HEK293 (cell line): ENCODE measurements at regions not wholly inside any gene's neighbourhood (a gene's known extent, or its start where the extent isn't known, plus 50 kb on each side); places are given as distances from the start of the nearest gene placed in this dataset.

Source experiments
- CTCF ChIA-PET: fragments of 350-600 bp; formaldehyde crosslinking; extraction: SDS; loops from one replicate; lab custom pipeline; 2021; ENCODE audit warnings: antibody characterized with exemption; lab: Yijun Ruan, JAX
- POLR2A ChIA-PET: fragments of 300-600 bp; formaldehyde crosslinking; extraction: SDS; loops from one replicate; lab custom pipeline; 2020; ENCODE audit warnings: antibody characterized with exemption, inconsistent platforms; lab: Yijun Ruan, JAX
- H3K27ac ChIP-seq: fragments of 200-500 bp; sonication (Bioruptor generic); 2 replicates; pipeline ENCODE4 v1.5.1; 2014; ENCODE audit warnings: low read depth, low read length, control low read depth, inconsistent platforms; ENCODE audit errors: extremely low read depth
- H3K36me3 ChIP-seq, 2 experiments: fragments of 200-500 bp in 1 of 2; sonication (Bioruptor generic) in 1 of 2; 1 replicate in 1 of 2; 2 replicates in 1 of 2; pipeline ENCODE4 v1.5.1; 2014 to 2017; ENCODE audit warnings: inconsistent platforms in 2 of 2, low read length in 2 of 2; ENCODE audit not compliant: control insufficient read depth in 2 of 2, insufficient read depth in 1 of 2
- H3K4me1 ChIP-seq: fragments of 200-500 bp; sonication (Bioruptor generic); 2 replicates; pipeline ENCODE4 v1.5.1; 2014; ENCODE audit warnings: mild to moderate bottlenecking, low read length, inconsistent platforms; ENCODE audit not compliant: control insufficient read depth, insufficient read depth
- H3K4me3 ChIP-seq: 2 replicates; pipeline ENCODE4 v1.5.1; 2011; ENCODE audit warnings: low read depth, mild to moderate bottlenecking, control low read depth, low read length, moderate library complexity
- H3K9me3 ChIP-seq: fragments of 200-500 bp; sonication (Bioruptor generic); 2 replicates; pipeline ENCODE4 v1.5.1; 2014; ENCODE audit warnings: low read depth, low read length, inconsistent platforms; ENCODE audit not compliant: control insufficient read depth, insufficient read depth
- EGR2 ChIP-seq: fragments of 450-650 bp; formaldehyde crosslinking; IDR thresholded peaks from 2 replicates; pipeline ENCODE4 v1.5.1; 2016; ENCODE audit warnings: low read depth, missing biosample characterization, missing genetic modification characterization
- GLI2 ChIP-seq: fragments of 450-650 bp; formaldehyde crosslinking; IDR thresholded peaks from 2 replicates; pipeline ENCODE4; 2017; ENCODE audit warnings: missing biosample characterization, missing genetic modification characterization, low read depth, borderline replicate concordance
- KLF9 ChIP-seq: fragments of 450-650 bp; formaldehyde crosslinking; IDR thresholded peaks from 2 replicates; pipeline ENCODE4 v1.5.1; 2016; ENCODE audit warnings: missing biosample characterization, missing genetic modification characterization, low read depth
- ZBTB7A ChIP-seq: fragments of 450-650 bp; formaldehyde crosslinking; IDR thresholded peaks from 2 replicates; pipeline ENCODE4 v1.5.1; 2016; ENCODE audit warnings: low read depth, missing biosample characterization, missing genetic modification characterization
- ZEB2 ChIP-seq: fragments of 450-650 bp; formaldehyde crosslinking; IDR thresholded peaks from 2 replicates; pipeline ENCODE4 v1.5.1; 2016; ENCODE audit warnings: missing biosample characterization, missing genetic modification characterization
- ZIC2 ChIP-seq: fragments of 450-650 bp; formaldehyde crosslinking; IDR thresholded peaks from 2 replicates; pipeline ENCODE4 v1.5.1; 2016; ENCODE audit warnings: missing biosample characterization, missing genetic modification characterization
- ZNF10 ChIP-seq: fragments of 450-650 bp; formaldehyde crosslinking; IDR thresholded peaks from 2 replicates; pipeline ENCODE4 v1.5.1; 2017; ENCODE audit warnings: missing biosample characterization, missing genetic modification characterization
- ZNF112 ChIP-seq: fragments of 450-650 bp; formaldehyde crosslinking; IDR thresholded peaks from 2 replicates; pipeline ENCODE4 v1.5.0; 2017; ENCODE audit warnings: missing biosample characterization, missing genetic modification characterization
- ZNF133 ChIP-seq: fragments of 450-650 bp; formaldehyde crosslinking; IDR thresholded peaks from 2 replicates; pipeline ENCODE4 v1.5.1; 2016; ENCODE audit warnings: missing biosample characterization, missing genetic modification characterization
- ZNF239 ChIP-seq: fragments of 450-650 bp; formaldehyde crosslinking; IDR thresholded peaks from 2 replicates; pipeline ENCODE4 v1.5.1; 2016; ENCODE audit warnings: missing biosample characterization, missing genetic modification characterization
- ZNF311 ChIP-seq: fragments of 450-650 bp; formaldehyde crosslinking; IDR thresholded peaks from 2 replicates; pipeline ENCODE4 v1.5.1; 2017; ENCODE audit warnings: missing biosample characterization, missing genetic modification characterization, borderline replicate concordance
- ZNF324 ChIP-seq: fragments of 450-650 bp; formaldehyde crosslinking; IDR thresholded peaks from 2 replicates; pipeline ENCODE4 v1.5.1; 2016; ENCODE audit warnings: missing biosample characterization, missing genetic modification characterization
- ZNF350 ChIP-seq: fragments of 450-650 bp; formaldehyde crosslinking; IDR thresholded peaks from 2 replicates; pipeline ENCODE4 v1.5.0; 2017; ENCODE audit warnings: missing biosample characterization, mild to moderate bottlenecking, missing genetic modification characterization
- ZNF416 ChIP-seq: fragments of 450-650 bp; formaldehyde crosslinking; IDR thresholded peaks from 2 replicates; pipeline ENCODE4 v1.5.1; 2016; ENCODE audit warnings: missing biosample characterization, missing genetic modification characterization
- ZNF488 ChIP-seq: fragments of 450-650 bp; formaldehyde crosslinking; IDR thresholded peaks from 2 replicates; pipeline ENCODE4 v1.5.1; 2016; ENCODE audit warnings: missing biosample characterization, missing genetic modification characterization
- ZNF549 ChIP-seq: fragments of 450-650 bp; IDR thresholded peaks from 2 replicates; pipeline ENCODE4 v1.5.1; 2018; ENCODE audit warnings: missing biosample characterization, missing genetic modification characterization, mild to moderate bottlenecking, inconsistent platforms, moderate library complexity
- ZNF610 ChIP-seq: fragments of 450-650 bp; formaldehyde crosslinking; IDR thresholded peaks from 2 replicates; pipeline ENCODE4 v1.5.1; 2016; ENCODE audit warnings: missing biosample characterization, missing genetic modification characterization, borderline replicate concordance
- ZNF621 ChIP-seq: fragments of 450-650 bp; formaldehyde crosslinking; IDR thresholded peaks from 2 replicates; pipeline ENCODE4 v1.5.1; 2017; ENCODE audit warnings: missing biosample characterization, missing genetic modification characterization
- ZNF623 ChIP-seq: fragments of 450-650 bp; formaldehyde crosslinking; IDR thresholded peaks from 2 replicates; pipeline ENCODE4 v1.5.1; 2016; ENCODE audit warnings: missing biosample characterization, missing genetic modification characterization
- ZNF670 ChIP-seq: fragments of 450-650 bp; formaldehyde crosslinking; IDR thresholded peaks from 2 replicates; pipeline ENCODE4 v1.5.1; 2016; ENCODE audit warnings: missing biosample characterization, missing genetic modification characterization, low read depth
- ZSCAN23 ChIP-seq: fragments of 450-650 bp; formaldehyde crosslinking; IDR thresholded peaks from 2 replicates; pipeline ENCODE4 v1.5.1; 2016; ENCODE audit warnings: missing biosample characterization, missing genetic modification characterization
- TF ChIP-seq, protein P1 (sequence below): fragments of 450-650 bp; formaldehyde crosslinking; optimal IDR thresholded peaks from 2 replicates; pipeline ENCODE3; 2016; ENCODE audit warnings: missing biosample characterization, mild to moderate bottlenecking, missing genetic modification characterization
- TF ChIP-seq, protein P2 (sequence below): fragments of 450-650 bp; formaldehyde crosslinking; IDR thresholded peaks from 2 replicates; pipeline ENCODE4 v1.5.1; 2016; ENCODE audit warnings: missing biosample characterization, missing genetic modification characterization
- TF ChIP-seq, protein P3 (sequence below): fragments of 450-650 bp; formaldehyde crosslinking; IDR thresholded peaks from 2 replicates; pipeline ENCODE4 v1.5.1; 2016; ENCODE audit warnings: missing biosample characterization, missing genetic modification characterization
- TF ChIP-seq, protein P4 (sequence below): fragments of 450-650 bp; formaldehyde crosslinking; IDR thresholded peaks from 2 replicates; pipeline ENCODE4 v1.5.1; 2016; ENCODE audit warnings: missing biosample characterization, missing genetic modification characterization

- H3K4me3 ChIP-seq = no peak overlapping the region
- no peaks in the 10 kb centered on the region for H3K4me1 ChIP-seq
- CTCF ChIA-PET = interaction anchor here (0.7 kb wide), 2 partner anchors 25 to 155 kb away, joined by 3 to 6 read pairs; no protein-coding TSS in a partner anchor
- H3K27ac ChIP-seq = no peak overlapping the region
- H3K9me3 ChIP-seq = no peaks in the 10 kb centered on the region
- H3K36me3 ChIP-seq = no peaks in the 10 kb centered on the region
- POLR2A ChIA-PET = no interaction called here
- TF ChIP-seq, protein P1, sequence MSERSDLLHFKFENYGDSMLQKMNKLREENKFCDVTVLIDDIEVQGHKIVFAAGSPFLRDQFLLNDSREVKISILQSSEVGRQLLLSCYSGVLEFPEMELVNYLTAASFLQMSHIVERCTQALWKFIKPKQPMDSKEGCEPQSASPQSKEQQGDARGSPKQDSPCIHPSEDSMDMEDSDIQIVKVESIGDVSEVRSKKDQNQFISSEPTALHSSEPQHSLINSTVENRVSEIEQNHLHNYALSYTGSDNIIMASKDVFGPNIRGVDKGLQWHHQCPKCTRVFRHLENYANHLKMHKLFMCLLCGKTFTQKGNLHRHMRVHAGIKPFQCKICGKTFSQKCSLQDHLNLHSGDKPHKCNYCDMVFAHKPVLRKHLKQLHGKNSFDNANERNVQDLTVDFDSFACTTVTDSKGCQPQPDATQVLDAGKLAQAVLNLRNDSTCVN (tag by site-specific recombination) = no peak
- TF ChIP-seq ZNF621 (tag by site-specific recombination) (no peak), ZNF239 (tag by site-specific recombination) (no peak), ZNF610 (tag by site-specific recombination) (no peak), ZNF670 (tag by site-specific recombination) (no peak)
- TF ChIP-seq, protein P2, sequence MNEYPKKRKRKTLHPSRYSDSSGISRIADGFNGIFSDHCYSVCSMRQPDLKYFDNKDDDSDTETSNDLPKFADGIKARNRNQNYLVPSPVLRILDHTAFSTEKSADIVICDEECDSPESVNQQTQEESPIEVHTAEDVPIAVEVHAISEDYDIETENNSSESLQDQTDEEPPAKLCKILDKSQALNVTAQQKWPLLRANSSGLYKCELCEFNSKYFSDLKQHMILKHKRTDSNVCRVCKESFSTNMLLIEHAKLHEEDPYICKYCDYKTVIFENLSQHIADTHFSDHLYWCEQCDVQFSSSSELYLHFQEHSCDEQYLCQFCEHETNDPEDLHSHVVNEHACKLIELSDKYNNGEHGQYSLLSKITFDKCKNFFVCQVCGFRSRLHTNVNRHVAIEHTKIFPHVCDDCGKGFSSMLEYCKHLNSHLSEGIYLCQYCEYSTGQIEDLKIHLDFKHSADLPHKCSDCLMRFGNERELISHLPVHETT = no peak
Measured at GRCh38 chr6:9095729-9096128, 660.4 kb upstream of the SLC35B3 start.

GRCh38 chr6:9095137-9095536 lies 659.8 kb upstream of the SLC35B3 start:
- H3K36me3 ChIP-seq = no peaks in the 10 kb centered on the region
- CTCF ChIA-PET = interaction anchor here (0.7 kb wide), 1 partner anchor 25 kb away, joined by 3 read pairs; no protein-coding TSS in a partner anchor

GRCh38 chr6:9089724-9090123 lies 654.4 kb upstream of the SLC35B3 start:
- CTCF ChIA-PET = no interaction called here
- H3K27ac ChIP-seq = no peak overlapping the region
- TF ChIP-seq KLF9 (tag by site-specific recombination) (no peak), ZNF416 (tag by site-specific recombination) (no peak), ZEB2 (tag by site-specific recombination) (no peak), ZSCAN23 (tag by site-specific recombination) (no peak), ZIC2 (tag by site-specific recombination) (no peak), EGR2 (tag by site-specific recombination) (no peak), ZNF133 (no peak), ZNF488 (tag by site-specific recombination) (no peak), ZBTB7A (tag by site-specific recombination) (no peak), ZNF623 (tag by site-specific recombination) (no peak), ZNF10 (tag by site-specific recombination) (no peak), ZNF350 (no peak)
- TF ChIP-seq, protein P3, sequence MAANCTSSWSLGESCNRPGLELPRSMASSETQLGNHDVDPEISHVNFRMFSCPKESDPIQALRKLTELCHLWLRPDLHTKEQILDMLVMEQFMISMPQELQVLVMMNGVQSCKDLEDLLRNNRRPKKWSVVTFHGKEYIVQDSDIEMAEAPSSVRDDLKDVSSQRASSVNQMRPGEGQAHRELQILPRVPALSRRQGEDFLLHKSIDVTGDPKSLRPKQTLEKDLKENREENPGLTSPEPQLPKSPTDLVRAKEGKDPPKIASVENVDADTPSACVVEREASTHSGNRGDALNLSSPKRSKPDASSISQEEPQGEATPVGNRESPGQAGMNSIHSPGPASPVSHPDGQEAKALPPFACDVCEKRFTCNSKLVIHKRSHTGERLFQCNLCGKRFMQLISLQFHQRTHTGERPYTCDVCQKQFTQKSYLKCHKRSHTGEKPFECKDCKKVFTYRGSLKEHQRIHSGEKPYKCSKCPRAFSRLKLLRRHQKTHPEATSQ (tag by site-specific recombination) = no peak
- TF ChIP-seq, protein P4, sequence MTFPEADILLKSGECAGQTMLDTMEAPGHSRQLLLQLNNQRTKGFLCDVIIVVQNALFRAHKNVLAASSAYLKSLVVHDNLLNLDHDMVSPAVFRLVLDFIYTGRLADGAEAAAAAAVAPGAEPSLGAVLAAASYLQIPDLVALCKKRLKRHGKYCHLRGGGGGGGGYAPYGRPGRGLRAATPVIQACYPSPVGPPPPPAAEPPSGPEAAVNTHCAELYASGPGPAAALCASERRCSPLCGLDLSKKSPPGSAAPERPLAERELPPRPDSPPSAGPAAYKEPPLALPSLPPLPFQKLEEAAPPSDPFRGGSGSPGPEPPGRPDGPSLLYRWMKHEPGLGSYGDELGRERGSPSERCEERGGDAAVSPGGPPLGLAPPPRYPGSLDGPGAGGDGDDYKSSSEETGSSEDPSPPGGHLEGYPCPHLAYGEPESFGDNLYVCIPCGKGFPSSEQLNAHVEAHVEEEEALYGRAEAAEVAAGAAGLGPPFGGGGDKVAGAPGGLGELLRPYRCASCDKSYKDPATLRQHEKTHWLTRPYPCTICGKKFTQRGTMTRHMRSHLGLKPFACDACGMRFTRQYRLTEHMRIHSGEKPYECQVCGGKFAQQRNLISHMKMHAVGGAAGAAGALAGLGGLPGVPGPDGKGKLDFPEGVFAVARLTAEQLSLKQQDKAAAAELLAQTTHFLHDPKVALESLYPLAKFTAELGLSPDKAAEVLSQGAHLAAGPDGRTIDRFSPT (tag by site-specific recombination) = no peak

More at GRCh38 chr6:9095137-9095536, 659.8 kb upstream of the SLC35B3 start:
- Histone ChIP-seq H3K9me3 (no peaks in the 10 kb centered on the region), H3K27ac (no peak overlapping the region), H3K4me1 (no peaks in the 10 kb centered on the region), H3K4me3 (no peak overlapping the region)
- POLR2A ChIA-PET = no interaction called here
- no peak for TF ChIP-seq ZNF670 (tag by site-specific recombination)
- TF ChIP-seq ZNF549 (tag by site-specific recombination) = no peak
- no peak for TF ChIP-seq ZNF311 (tag by site-specific recombination)
- no peak for TF ChIP-seq ZNF112 (tag by site-specific recombination)
- TF ChIP-seq ZNF324 (tag by site-specific recombination) = no peak
- no peak for TF ChIP-seq GLI2 (tag by site-specific recombination)

More at GRCh38 chr6:9089724-9090123, 654.4 kb upstream of the SLC35B3 start:
- Histone ChIP-seq H3K36me3 (no peaks in the 10 kb centered on the region), H3K9me3 (no peaks in the 10 kb centered on the region), H3K4me1 (no peaks in the 10 kb centered on the region), H3K4me3 (no peak overlapping the region)
- POLR2A ChIA-PET = no interaction called here
